GM23338 (cell line): ENCODE measurements at regions not wholly inside any gene's neighbourhood (a gene's known extent, or its start where the extent isn't known, plus 50 kb on each side); places are given as distances from the start of the nearest gene placed in this dataset.

ENCODE experiments used
- CTCF ChIP-seq, 2 experiments: fragments of 200-600 bp in 1 of 2; sonication (generic) in 1 of 2; conservative IDR thresholded peaks; 2 replicates each; pipeline versions ENCODE4 v1.5.1 to v1.6.1; 2016 to 2017; ENCODE audit warnings: antibody characterized with exemption in 2 of 2, low read depth in 2 of 2, mild to moderate bottlenecking in 2 of 2, moderate library complexity in 1 of 2
- EZH2phosphoT487 ChIP-seq: fragments of 200-600 bp; sonication (generic); IDR thresholded peaks from one replicate; pipeline ENCODE4 v1.8.1; 2018; ENCODE audit warnings: antibody characterized with exemption; ENCODE audit not compliant: unreplicated experiment
- JUNB ChIP-seq: IDR thresholded peaks from one replicate; pipeline ENCODE4 v1.6.1; 2016; ENCODE audit warnings: antibody characterized with exemption; ENCODE audit not compliant: unreplicated experiment
- POLR2AphosphoS5 ChIP-seq: IDR thresholded peaks from 2 replicates; pipeline ENCODE4 v1.6.1; 2016; ENCODE audit warnings: antibody characterized with exemption, low read depth

- TF ChIP-seq CTCF (conservative IDR thresholded peaks at IDR 0.05; ENCODE audit: low read depth in 2 of 2): no peak
- TF ChIP-seq EZH2phosphoT487: no peak
- TF ChIP-seq JUNB: no peak
- TF ChIP-seq POLR2AphosphoS5: no peak
Measured at GRCh38 chr9:106404137-106404536, 458.8 kb upstream of the ZNF462 start.
